Body of pancreas (tissue), 4 donors: ENCODE measurements at regions not wholly inside any gene's neighbourhood (a gene's known extent, or its start where the extent isn't known, plus 50 kb on each side); places are given as distances from the start of the nearest gene placed in this dataset.

Experiments
- ATAC-seq: fragments of 150-250 bp; one replicate; pipeline ENCODE4 v1.9.1; 2016
- DNase-seq, 4 donors: peaks; one replicate each; pipeline ENCODE4 v3.0.0-alpha.2; 2019
- H3K27ac ChIP-seq, 4 donors: fragments of 200-600 bp; sonication (generic); 1 replicate in 3 of 4; 2 replicates in 1 of 4; pipeline versions ENCODE4 v1.5.1 to v1.6.1; 2016 to 2019; ENCODE audit warnings: mild to moderate bottlenecking in 1 of 4, mixed read lengths in 1 of 4, moderate library complexity in 1 of 4
- H3K27me3 ChIP-seq, 2 donors: fragments of 200-600 bp; sonication (generic); one replicate each; pipeline ENCODE4 v1.6.0; 2016; ENCODE audit warnings: mild to moderate bottlenecking in 1 of 2
- H3K36me3 ChIP-seq, 2 donors: fragments of 200-600 bp; sonication (generic); replicated peaks in 1 of 2; 2 replicates each; pipeline ENCODE4 v1.5.1; 2016; ENCODE audit warnings: low read depth in 2 of 2; ENCODE audit not compliant: insufficient read depth in 1 of 2
- H3K4me1 ChIP-seq: fragments of 200-600 bp; sonication (generic); one replicate; pipeline ENCODE4 v1.6.0; 2016
- H3K4me3 ChIP-seq, 2 donors: fragments of 200-600 bp; sonication (generic); 1 replicate in 1 of 2; 2 replicates in 1 of 2; pipeline ENCODE4 v1.5.1; 2016 to 2019
- H3K9me3 ChIP-seq, 3 donors: fragments of 200-600 bp; sonication (generic); 1 replicate in 2 of 3; 2 replicates in 1 of 3; pipeline ENCODE4 v1.5.1; 2016
- POLR2A ChIP-seq, 3 donors: fragments of 450-650 bp; IDR thresholded peaks; one replicate each; pipeline ENCODE4 v1.6.1; 2016; ENCODE audit warnings: antibody characterized with exemption in 3 of 3, mild to moderate bottlenecking in 2 of 3
- WGBS, 2 donors: methylation state at CpG; one replicate each; pipeline ENCODE4 v1.1.5; 2017; 5-methylcytosine and 5-hydroxymethylcytosine counted together
- intact Hi-C: fragments of 100-400 bp; cut with DNase I; formaldehyde crosslinking; loops from one replicate; pipeline ENCODE4 v1.15.1; 2023
- TF ChIP-seq, protein P1 (sequence below), 7 experiments: fragments of 450-650 bp in 4 of 7; fragments of 200-600 bp in 3 of 7; sonication (generic) in 3 of 7; IDR thresholded peaks; one replicate each; pipeline ENCODE4 v1.5.1; 2016 to 2019; ENCODE audit warnings: antibody characterized with exemption in 7 of 7

- ATAC-seq = no peak
- H3K27me3 ChIP-seq = no peaks in the 10 kb centered on the region
- intact Hi-C loops = no loop called here
- DNase-seq = no peak
- H3K9me3 ChIP-seq = no peaks in the 10 kb centered on the region
- no peak for TF ChIP-seq POLR2A (IDR thresholded peaks at IDR 0.05)
- TF ChIP-seq, protein P1, sequence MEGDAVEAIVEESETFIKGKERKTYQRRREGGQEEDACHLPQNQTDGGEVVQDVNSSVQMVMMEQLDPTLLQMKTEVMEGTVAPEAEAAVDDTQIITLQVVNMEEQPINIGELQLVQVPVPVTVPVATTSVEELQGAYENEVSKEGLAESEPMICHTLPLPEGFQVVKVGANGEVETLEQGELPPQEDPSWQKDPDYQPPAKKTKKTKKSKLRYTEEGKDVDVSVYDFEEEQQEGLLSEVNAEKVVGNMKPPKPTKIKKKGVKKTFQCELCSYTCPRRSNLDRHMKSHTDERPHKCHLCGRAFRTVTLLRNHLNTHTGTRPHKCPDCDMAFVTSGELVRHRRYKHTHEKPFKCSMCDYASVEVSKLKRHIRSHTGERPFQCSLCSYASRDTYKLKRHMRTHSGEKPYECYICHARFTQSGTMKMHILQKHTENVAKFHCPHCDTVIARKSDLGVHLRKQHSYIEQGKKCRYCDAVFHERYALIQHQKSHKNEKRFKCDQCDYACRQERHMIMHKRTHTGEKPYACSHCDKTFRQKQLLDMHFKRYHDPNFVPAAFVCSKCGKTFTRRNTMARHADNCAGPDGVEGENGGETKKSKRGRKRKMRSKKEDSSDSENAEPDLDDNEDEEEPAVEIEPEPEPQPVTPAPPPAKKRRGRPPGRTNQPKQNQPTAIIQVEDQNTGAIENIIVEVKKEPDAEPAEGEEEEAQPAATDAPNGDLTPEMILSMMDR (IDR thresholded peaks at IDR 0.05) = no peak
- no peak overlapping the region for H3K4me3 ChIP-seq
- H3K4me1 ChIP-seq = no peaks in the 10 kb centered on the region
- WGBS, 2 donors = 93 to 95% methylated on average over 2 of the region's 2 CpGs
- H3K27ac ChIP-seq = no peak overlapping the region
- no peaks in the 10 kb centered on the region for H3K36me3 ChIP-seq
These were observed 65.0 kb upstream of the KCND3 start for GRCh38 chr1:112054510-112054909.

DNA sequence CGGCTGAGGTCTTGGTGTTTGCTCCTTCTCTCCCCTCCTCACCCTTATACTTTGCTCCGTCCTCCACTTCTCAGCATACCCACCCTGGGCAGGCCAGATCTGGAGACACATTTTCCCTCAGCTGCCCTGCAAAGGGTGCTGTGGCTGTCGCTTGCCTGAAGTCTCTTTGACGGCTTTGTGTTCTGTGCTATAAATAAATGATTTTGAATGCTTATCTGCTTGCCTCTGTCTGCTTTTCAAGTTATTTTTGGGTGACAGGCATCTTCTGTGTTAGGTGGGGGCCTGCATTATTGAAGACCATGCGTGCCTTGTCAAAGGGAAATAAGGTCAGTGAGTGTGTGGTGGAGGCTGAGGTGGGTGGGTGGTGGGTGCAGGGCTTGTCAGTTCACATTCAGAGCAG, 66.9 kb upstream of the KCND3 start:
- H3K9me3 ChIP-seq = no peaks in the 10 kb centered on the region
- WGBS, 2 donors = 52 to 55% methylated on average over 5 of the region's 5 CpGs
- DNase-seq (no peak), ATAC-seq (no peak)
- H3K27me3 ChIP-seq = no peaks in the 10 kb centered on the region
- TF ChIP-seq, protein P1 (IDR thresholded peaks at IDR 0.05) = no peak
- no peak for TF ChIP-seq POLR2A (IDR thresholded peaks at IDR 0.05)
- H3K4me3 ChIP-seq = no peak overlapping the region
- H3K36me3 ChIP-seq = no peaks in the 10 kb centered on the region
- H3K27ac ChIP-seq = no peak overlapping the region
- H3K4me1 ChIP-seq = no peaks in the 10 kb centered on the region
- intact Hi-C loops = no loop called here

GRCh38 chr1:112057736-112058135, 68.3 kb upstream of the KCND3 start:
- TF ChIP-seq POLR2A (IDR thresholded peaks at IDR 0.05) = no peak
- TF ChIP-seq, protein P1 (IDR thresholded peaks at IDR 0.05) = no peak
- Histone ChIP-seq H3K4me3 (no peak overlapping the region), H3K27me3 (no peaks in the 10 kb centered on the region), H3K36me3 (no peaks in the 10 kb centered on the region), H3K4me1 (no peaks in the 10 kb centered on the region), H3K9me3 (no peaks in the 10 kb centered on the region), H3K27ac (no peak overlapping the region)
- intact Hi-C loops = no loop called here
- DNase-seq = no peak
- no peak for ATAC-seq
- WGBS, 2 donors = 89 to 91% methylated on average over 5 of the region's 5 CpGs

DNA sequence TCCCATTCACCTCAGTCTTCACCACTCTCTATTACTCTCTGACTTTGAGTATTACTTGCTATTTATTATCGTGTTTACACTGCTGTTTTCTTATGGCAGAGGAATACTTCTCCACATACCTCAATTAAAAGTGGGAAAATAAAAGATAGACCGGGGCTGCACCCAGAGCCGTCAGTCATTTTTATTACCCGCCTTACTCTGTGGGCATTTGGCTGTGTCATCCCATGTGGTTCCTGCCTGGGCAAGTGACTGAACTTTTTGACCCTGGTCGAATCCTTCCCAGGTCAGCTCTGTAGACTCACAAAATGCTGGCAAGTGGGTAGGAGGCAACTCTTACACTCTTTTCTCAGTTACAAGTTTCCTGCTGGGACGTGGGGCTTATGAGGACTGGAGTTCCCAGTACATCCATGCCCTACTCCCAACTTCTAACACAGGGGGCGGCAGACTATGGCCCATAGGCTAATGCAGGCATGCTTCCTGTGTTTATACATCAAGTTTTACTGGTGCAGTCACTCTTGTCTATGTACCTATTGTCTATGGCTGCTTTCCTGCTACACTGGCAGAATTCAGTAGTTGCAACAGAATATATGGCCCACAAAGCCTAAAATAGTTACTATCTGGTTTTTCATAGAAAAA, 69.5 kb upstream of the KCND3 start:
- 76 to 90% methylated on average over 7 of the region's 7 CpGs for WGBS, 2 donors
- H3K36me3 ChIP-seq = no peaks in the 10 kb centered on the region
- TF ChIP-seq, protein P1 (IDR thresholded peaks at IDR 0.05) = no peak
- no peak for TF ChIP-seq POLR2A (IDR thresholded peaks at IDR 0.05)
- DNase-seq (no peak), ATAC-seq (no peak)
- no peaks in the 10 kb centered on the region for H3K27me3 ChIP-seq
- intact Hi-C loops = no loop called here
- H3K27ac ChIP-seq = no peak overlapping the region
- no peaks in the 10 kb centered on the region for H3K4me1 ChIP-seq
- H3K4me3 ChIP-seq = no peak overlapping the region
- H3K9me3 ChIP-seq = no peaks in the 10 kb centered on the region

GRCh38 chr1:112059679-112060078, 70.2 kb upstream of the KCND3 start:
- ATAC-seq = no peak
- 77 to 90% methylated on average over 5 to 6 of the region's 6 CpGs for WGBS, 2 donors
- H3K36me3 ChIP-seq = no peaks in the 10 kb centered on the region

More at GRCh38 chr1:112059679-112060078, 70.2 kb upstream of the KCND3 start:
- Histone ChIP-seq H3K4me3 (no peak overlapping the region), H3K27ac (no peak overlapping the region), H3K9me3 (no peaks in the 10 kb centered on the region), H3K4me1 (no peaks in the 10 kb centered on the region), H3K27me3 (no peaks in the 10 kb centered on the region)
- intact Hi-C loops = no loop called here
- TF ChIP-seq POLR2A (IDR thresholded peaks at IDR 0.05) = no peak
- TF ChIP-seq, protein P1 (IDR thresholded peaks at IDR 0.05) = no peak
- DNase-seq = no peak
